SK-N-SH treated with all-trans-retinoic acid at 6 μM for 48 hours (cell line): ENCODE measurements at regions not wholly inside any gene's neighbourhood (a gene's known extent, or its start where the extent isn't known, plus 50 kb on each side); places are given as distances from the start of the nearest gene placed in this dataset.

Experiments
- CSDC2 ChIP-seq: fragments of 250-450 bp; sonication (Bioruptor Pico); IDR thresholded peaks from 2 replicates; pipeline ENCODE4 v1.5.0; 2020; ENCODE audit warnings: mild to moderate bottlenecking, moderate library complexity
- SNAI2 ChIP-seq: fragments of 250-450 bp; sonication (Bioruptor Pico); IDR thresholded peaks from 2 replicates; pipeline ENCODE4 v1.5.0; 2020; ENCODE audit warnings: mild to moderate bottlenecking, moderate library complexity
- TCF4 ChIP-seq: fragments of 250-450 bp; sonication (Bioruptor Pico); IDR thresholded peaks from 2 replicates; pipeline ENCODE4 v1.8.0; 2021; ENCODE audit warnings: mild to moderate bottlenecking, moderate library complexity, borderline replicate concordance
- TOX ChIP-seq: fragments of 250-450 bp; sonication (Bioruptor Pico); IDR thresholded peaks from 2 replicates; pipeline ENCODE4 v1.8.0; 2021; ENCODE audit warnings: mild to moderate bottlenecking, moderate library complexity, borderline replicate concordance
- ZFP3 ChIP-seq: fragments of 250-450 bp; sonication (Bioruptor Pico); IDR thresholded peaks from 2 replicates; pipeline ENCODE4 v1.5.0; 2020; ENCODE audit warnings: mild to moderate bottlenecking, moderate library complexity
- TF ChIP-seq, protein P1 (sequence below): fragments of 250-450 bp; sonication (Bioruptor Pico); IDR thresholded peaks from 2 replicates; pipeline ENCODE4 v1.5.1; 2020; ENCODE audit warnings: low read depth, mild to moderate bottlenecking, moderate library complexity

DNA sequence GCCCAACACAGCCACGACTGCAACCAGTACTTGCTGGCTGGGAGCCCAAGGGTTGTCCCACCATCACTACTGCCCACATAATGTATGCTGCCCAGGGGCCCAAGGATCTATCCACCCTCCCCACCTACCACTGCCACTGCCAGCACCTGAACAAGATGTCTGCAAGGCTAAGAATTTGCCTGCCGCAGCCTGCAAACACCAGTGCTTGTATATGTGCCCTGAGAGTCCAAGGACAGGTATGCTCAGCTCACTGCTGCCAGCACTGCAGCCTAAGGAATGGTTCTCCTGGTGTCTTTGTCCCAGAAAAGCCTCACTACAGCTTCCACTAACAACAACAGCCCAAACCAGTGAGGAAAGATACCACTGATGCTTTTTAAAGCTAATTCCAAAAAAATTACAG, 1174.0 kb downstream of the SORCS1 start:
- TF ChIP-seq CSDC2 (CRISPR knock-in tag) (no peak), ZFP3 (no peak), TOX (CRISPR knock-in tag) (no peak), TCF4 (CRISPR knock-in tag) (no peak), SNAI2 (CRISPR knock-in tag) (no peak)
- TF ChIP-seq, protein P1, sequence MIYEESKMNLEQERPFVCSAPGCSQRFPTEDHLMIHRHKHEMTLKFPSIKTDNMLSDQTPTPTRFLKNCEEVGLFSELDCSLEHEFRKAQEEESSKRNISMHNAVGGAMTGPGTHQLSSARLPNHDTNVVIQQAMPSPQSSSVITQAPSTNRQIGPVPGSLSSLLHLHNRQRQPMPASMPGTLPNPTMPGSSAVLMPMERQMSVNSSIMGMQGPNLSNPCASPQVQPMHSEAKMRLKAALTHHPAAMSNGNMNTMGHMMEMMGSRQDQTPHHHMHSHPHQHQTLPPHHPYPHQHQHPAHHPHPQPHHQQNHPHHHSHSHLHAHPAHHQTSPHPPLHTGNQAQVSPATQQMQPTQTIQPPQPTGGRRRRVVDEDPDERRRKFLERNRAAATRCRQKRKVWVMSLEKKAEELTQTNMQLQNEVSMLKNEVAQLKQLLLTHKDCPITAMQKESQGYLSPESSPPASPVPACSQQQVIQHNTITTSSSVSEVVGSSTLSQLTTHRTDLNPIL (CRISPR knock-in tag), result no peak
